ENCODE measurements at regions not wholly inside any gene's neighbourhood (a gene's known extent, or its start where the extent isn't known, plus 50 kb on each side); places are given as distances from the start of the nearest gene placed in this dataset.
A peak's percentile ranks its signal among the peaks of the same experiment; 100 is the strongest.

- no peaks in the 10 kb centered on the region for H3K4me1 ChIP-seq
- no peak for TF ChIP-seq CTCF (IDR thresholded peaks at IDR 0.05)
- H3K36me3 ChIP-seq: no peaks in the 10 kb centered on the region
- no peaks in the 10 kb centered on the region for H3K27me3 ChIP-seq
- no peak overlapping the region for H3K27ac ChIP-seq
- no peaks in the 10 kb centered on the region for H3K9me3 ChIP-seq
- DNase-seq (ENCODE audit: low spot score in 2 of 2): no peak
- no peak overlapping the region for H3K4me3 ChIP-seq
- intact Hi-C loops (cut with DNase I): no loop called here
These were observed 245.1 kb downstream of the ERMARD start for GRCh38 chr6:169996378-169997051.

GRCh38 chr6:169994739-169995138 lies 243.3 kb downstream of the ERMARD start:
- TF ChIP-seq CTCF (IDR thresholded peaks at IDR 0.05): no peak
- Histone ChIP-seq H3K27ac (no peak overlapping the region), H3K27me3 (no peaks in the 10 kb centered on the region), H3K9me3 (no peaks in the 10 kb centered on the region), H3K4me1 (no peaks in the 10 kb centered on the region), H3K36me3 (no peaks in the 10 kb centered on the region), H3K4me3 (no peak overlapping the region)
- intact Hi-C loops (cut with DNase I): no loop called here
- DNase-seq (ENCODE audit: low spot score in 2 of 2): no peak

- DNase-seq (ENCODE audit: low spot score in 2 of 2): peak in 1 of 2 donors; percentile 50
- no peaks in the 10 kb centered on the region for H3K36me3 ChIP-seq
- no peaks in the 10 kb centered on the region for H3K27me3 ChIP-seq
- no peak overlapping the region for H3K27ac ChIP-seq
- no peaks in the 10 kb centered on the region for H3K4me1 ChIP-seq
- intact Hi-C loops (cut with DNase I): no loop called here
- H3K4me3 ChIP-seq: no peak overlapping the region
- no peaks in the 10 kb centered on the region for H3K9me3 ChIP-seq
- TF ChIP-seq CTCF (IDR thresholded peaks at IDR 0.05): no peak
These were observed 242.5 kb downstream of the ERMARD start for GRCh38 chr6:169993861-169994481.

- no peak for TF ChIP-seq CTCF (IDR thresholded peaks at IDR 0.05)
- no peak overlapping the region for H3K4me3 ChIP-seq
- no peaks in the 10 kb centered on the region for H3K36me3 ChIP-seq
- no peaks in the 10 kb centered on the region for H3K9me3 ChIP-seq
- no peak overlapping the region for H3K27ac ChIP-seq
- intact Hi-C loops (cut with DNase I): no loop called here
- DNase-seq (ENCODE audit: low spot score in 2 of 2): peak in 1 of 2 donors; percentile 35
- H3K4me1 ChIP-seq: no peaks in the 10 kb centered on the region
- H3K27me3 ChIP-seq: no peaks in the 10 kb centered on the region
These were observed 240.5 kb downstream of the ERMARD start for GRCh38 chr6:169991913-169992312.

GRCh38 chr6:169991031-169991390 lies 239.6 kb downstream of the ERMARD start:
- intact Hi-C loops (cut with DNase I): no loop called here
- Histone ChIP-seq H3K36me3 (no peaks in the 10 kb centered on the region), H3K27me3 (no peaks in the 10 kb centered on the region), H3K4me1 (no peaks in the 10 kb centered on the region), H3K9me3 (no peaks in the 10 kb centered on the region), H3K27ac (no peak overlapping the region), H3K4me3 (no peak overlapping the region)
- no peak for TF ChIP-seq CTCF (IDR thresholded peaks at IDR 0.05)
- peak in 1 of 2 donors; percentile 31 for DNase-seq (ENCODE audit: low spot score in 2 of 2)
